GM21447 (cell line): ENCODE measurements at regions not wholly inside any gene's neighbourhood (a gene's known extent, or its start where the extent isn't known, plus 50 kb on each side); places are given as distances from the start of the nearest gene placed in this dataset.
"Not testable (repeated sequence)": the region's sequence is repeated elsewhere in the genome, so short reads cannot be mapped to it uniquely, and the experiment has no call there.

Experiments
- ATAC-seq: cut with Tn5 transposase; IDR thresholded peaks from one replicate; pipeline ENCODE4 v1.9.1; 2021; ENCODE audit not compliant: unreplicated experiment

DNA sequence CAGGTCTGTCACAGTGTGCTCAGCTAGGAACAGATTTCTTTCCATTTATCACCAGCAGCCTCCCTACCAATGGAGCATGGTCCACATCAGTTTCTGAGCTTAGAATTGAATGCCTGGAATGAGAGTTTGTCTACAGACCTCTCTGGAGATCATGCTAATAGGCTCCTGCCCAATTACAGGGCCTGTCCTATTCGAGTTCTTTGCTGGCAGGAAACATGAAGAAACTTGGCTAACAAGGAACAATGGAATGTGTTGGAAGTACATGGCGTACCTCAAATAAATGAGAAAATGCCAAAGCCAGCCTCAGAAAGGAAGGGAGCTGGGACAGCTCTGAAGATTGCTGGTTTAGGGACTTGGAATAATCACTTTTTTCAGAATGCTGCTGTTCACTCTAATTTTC is 186.0 kb upstream of the AKR1E2 start:
- no peak for ATAC-seq

- ATAC-seq, result no peak
Observed at GRCh38 chr10:4638099-4638498, 187.9 kb upstream of the AKR1E2 start.

DNA sequence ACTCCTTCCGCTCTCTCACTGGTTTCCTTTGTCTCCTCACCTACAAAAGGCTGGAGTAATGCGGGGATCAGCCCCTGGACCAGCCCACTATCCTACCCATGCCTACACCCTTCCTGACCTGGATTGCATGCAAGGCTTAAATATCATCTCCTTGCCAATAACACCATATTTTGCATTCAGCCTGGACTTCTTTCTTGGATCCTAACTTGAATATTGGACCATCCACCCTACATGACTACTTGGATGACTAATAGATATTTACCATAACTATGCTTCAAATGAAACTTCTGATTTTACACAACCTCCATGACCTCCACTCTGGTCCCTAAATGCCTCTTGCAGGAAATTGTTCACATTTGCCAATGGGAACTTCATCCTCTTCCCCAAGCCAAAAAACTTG is 188.3 kb upstream of the AKR1E2 start:
- ATAC-seq, result no peak

DNA sequence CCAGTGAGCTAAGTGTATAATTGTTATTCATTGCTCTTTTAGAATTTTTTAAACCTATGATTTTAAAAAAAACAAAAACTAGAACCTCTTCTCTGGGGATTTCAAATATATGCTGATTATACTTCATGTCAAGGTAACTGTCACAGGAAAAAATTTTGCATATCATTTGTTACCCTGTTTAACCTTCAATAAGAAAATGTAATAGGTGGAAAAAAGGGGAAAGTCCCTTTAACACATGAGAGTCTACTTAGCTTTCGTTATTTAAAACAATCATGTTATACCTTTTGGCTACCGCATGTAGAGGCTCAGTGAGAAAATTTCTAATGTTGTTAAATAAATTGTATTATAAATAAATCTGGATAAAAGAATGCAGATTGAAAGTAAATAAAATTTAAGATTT is 190.1 kb upstream of the AKR1E2 start:
- ATAC-seq, result no peak

DNA sequence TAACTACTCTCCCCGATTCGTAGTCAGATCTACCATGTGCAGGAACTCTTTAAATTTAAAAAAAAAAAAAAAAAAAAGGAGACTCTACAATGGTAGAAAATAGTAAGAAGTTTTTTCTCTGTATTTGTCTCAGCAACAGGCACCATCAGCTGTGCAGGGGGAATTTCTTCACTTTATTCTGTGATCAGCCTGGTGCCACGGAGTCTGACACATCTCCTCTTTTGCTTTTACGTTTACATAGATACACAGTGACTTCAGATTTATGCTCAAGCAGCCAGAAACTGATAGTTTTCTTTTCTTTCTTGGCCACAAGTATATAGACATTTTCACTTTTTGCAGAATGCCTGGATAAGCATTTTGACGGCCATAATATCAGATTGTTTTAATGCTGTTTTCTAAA is 190.6 kb upstream of the AKR1E2 start:
- ATAC-seq, result no peak

DNA sequence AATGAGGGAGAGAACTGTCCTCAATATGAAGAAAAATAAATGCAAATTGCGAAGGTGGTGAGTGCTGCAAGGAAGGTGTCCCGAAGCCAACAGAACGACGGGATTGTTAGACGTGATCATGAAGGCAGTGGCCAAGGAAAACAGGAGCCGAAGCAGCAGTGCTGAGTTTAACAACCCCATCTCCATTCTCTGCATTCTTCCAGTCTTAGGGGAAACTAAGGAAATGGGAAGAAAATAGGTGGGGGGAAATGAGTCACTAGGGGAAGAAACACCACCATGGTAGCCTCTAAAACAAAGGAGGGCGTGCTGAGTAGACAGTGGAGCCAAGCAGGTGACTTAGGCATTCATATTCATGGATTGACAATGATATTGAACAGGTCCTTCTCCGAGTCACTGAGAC is 192.2 kb upstream of the AKR1E2 start:
- no peak for ATAC-seq

DNA sequence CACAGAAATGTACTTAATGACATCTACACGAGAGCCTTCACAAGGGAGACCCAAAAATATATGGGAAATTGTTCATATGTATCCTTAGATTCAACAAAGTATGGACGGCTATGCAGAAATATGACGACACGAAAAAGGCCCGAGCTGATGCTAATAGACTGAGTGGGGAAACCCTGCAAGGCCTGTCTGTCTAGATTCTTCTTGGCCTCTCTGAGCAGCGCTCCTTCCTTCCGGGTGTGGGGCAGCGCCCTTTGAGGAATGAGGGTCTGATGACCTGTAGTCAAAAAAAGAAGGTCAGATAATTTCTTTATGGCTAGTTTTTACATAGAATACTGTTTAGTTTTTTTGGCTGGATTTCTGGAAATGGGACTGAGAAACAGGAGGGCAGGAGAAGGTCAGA is 192.8 kb upstream of the AKR1E2 start:
- ATAC-seq, result no peak

- ATAC-seq, result no peak
Observed at GRCh38 chr10:4632757-4633156, 193.2 kb upstream of the AKR1E2 start.

DNA sequence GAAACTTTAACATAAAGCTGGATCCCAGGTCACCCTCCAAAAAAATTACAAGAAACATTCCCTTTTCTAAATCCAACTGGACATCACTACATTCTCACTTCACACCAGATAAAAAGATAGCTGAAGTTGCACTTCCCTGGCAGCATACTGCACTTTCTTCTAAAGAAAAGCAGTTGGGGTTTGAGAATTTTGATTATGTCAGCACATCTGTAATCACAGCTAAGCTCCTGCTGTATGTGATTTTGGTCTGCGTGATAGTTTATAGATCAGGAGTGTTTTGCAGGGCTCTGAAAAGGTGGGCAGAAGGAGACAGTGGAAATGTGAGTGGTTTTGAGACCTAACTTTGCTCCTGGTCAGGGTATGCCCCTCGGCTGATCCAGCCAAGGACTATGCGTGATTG is 199.1 kb upstream of the AKR1E2 start:
- ATAC-seq, result no peak

DNA sequence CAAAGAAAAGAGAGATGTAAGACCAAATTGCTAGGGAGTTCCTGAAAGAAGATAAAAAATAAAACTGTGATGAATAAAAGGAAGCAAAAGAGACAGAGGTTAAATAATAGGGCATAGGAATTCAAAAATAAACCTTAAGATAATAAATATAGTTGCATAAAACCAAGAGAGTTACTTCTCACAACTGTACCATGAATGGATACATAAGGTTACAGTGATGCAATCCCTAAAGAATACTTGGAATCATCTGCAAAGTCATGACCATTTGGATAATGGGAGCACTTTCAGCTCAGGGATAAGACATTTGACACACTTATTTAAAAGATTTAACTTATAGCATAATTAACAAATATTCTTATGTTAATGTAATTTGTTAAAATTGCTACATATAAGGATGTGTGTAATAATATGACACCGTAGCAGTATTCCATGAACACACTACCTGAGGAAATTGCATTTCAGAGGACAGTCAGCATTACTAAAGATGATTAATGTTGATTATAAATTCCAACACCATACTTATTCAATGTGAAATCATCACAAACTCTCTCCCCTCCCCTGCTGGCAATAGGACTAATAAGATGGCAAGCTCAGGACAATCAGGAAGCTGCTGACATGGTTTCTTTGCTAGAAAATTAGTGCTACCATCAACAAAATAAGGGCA is 202.1 kb upstream of the AKR1E2 start:
- ATAC-seq, result no peak

GRCh38 chr10:4623200-4623599 is 202.8 kb upstream of the AKR1E2 start:
- ATAC-seq, result no peak

DNA sequence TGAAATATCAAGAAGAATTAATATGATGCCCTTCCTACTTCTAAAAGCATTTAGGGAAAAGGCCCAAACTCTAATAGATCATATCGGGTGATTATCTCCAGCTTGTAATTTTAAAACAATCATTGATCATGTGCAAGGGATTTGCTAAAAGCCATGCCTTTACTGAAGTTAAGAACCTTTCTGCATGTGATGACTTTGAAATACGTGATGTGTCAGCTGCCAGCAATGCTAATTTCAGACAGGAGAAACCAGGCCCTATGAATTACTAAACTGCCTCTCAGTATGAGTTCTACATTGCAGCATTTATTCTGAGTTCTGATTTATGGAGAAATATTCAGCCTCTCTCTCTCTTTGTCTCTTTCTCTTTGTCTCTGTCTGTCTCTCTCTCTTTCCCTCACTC is 203.6 kb upstream of the AKR1E2 start:
- ATAC-seq, result no peak

- ATAC-seq, result no peak
Observed at GRCh38 chr10:4617589-4617988, 208.4 kb upstream of the AKR1E2 start.

GRCh38 chr10:4615042-4615441 is 211.0 kb upstream of the AKR1E2 start:
- ATAC-seq, result no peak

DNA sequence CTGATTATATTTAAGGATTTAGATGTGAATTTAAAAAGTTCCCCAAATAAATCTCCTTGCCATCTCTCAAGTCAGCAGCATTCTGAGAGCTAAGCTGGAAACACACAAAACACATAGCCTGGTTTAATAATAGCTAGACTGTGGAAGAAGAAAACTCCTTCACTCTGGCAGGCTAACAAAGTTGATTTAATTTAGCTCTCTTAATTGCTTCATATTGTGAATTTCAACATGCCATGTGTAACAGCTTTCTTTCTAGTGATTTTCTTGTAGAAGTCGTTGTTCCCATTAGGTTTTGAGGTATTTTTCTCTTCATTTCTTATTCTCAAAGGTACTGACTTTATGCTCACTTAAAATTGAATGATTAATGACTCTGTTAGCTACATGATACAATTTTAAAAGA is 216.8 kb upstream of the AKR1E2 start:
- ATAC-seq, result no peak

- no peak for ATAC-seq
Observed at GRCh38 chr10:4607681-4608080, 218.3 kb upstream of the AKR1E2 start.

- ATAC-seq, result no peak
Observed at GRCh38 chr10:4606856-4607636, 219.0 kb upstream of the AKR1E2 start.

GRCh38 chr10:4602764-4603491 is 223.1 kb upstream of the AKR1E2 start:
- no peak for ATAC-seq

- ATAC-seq, result no peak
Observed at GRCh38 chr10:4599471-4599870, 226.5 kb upstream of the AKR1E2 start.

GRCh38 chr10:4597898-4598297 is 228.1 kb upstream of the AKR1E2 start:
- not testable (repeated sequence) for ATAC-seq

GRCh38 chr10:4596951-4597350 is 229.1 kb upstream of the AKR1E2 start:
- no peak for ATAC-seq

- no peak for ATAC-seq
Observed at GRCh38 chr10:4595719-4596319, 230.2 kb upstream of the AKR1E2 start.
